HL-60 (cell line): ENCODE measurements at regions not wholly inside any gene's neighbourhood (a gene's known extent, or its start where the extent isn't known, plus 50 kb on each side); places are given as distances from the start of the nearest gene placed in this dataset.

Source experiments
- POLR2AphosphoS5 ChIP-seq: IDR thresholded peaks from 2 replicates; pipeline ENCODE4 v1.6.1; 2012; ENCODE audit warnings: low read depth
- TF ChIP-seq, protein P1 (sequence below): IDR thresholded peaks from 2 replicates; pipeline ENCODE4 v1.6.1; 2012; ENCODE audit warnings: low read depth; ENCODE audit not compliant: insufficient replicate concordance

GRCh38 chr11:59264736-59265135 is 52.0 kb upstream of the MPEG1 start:
- TF ChIP-seq, protein P1, sequence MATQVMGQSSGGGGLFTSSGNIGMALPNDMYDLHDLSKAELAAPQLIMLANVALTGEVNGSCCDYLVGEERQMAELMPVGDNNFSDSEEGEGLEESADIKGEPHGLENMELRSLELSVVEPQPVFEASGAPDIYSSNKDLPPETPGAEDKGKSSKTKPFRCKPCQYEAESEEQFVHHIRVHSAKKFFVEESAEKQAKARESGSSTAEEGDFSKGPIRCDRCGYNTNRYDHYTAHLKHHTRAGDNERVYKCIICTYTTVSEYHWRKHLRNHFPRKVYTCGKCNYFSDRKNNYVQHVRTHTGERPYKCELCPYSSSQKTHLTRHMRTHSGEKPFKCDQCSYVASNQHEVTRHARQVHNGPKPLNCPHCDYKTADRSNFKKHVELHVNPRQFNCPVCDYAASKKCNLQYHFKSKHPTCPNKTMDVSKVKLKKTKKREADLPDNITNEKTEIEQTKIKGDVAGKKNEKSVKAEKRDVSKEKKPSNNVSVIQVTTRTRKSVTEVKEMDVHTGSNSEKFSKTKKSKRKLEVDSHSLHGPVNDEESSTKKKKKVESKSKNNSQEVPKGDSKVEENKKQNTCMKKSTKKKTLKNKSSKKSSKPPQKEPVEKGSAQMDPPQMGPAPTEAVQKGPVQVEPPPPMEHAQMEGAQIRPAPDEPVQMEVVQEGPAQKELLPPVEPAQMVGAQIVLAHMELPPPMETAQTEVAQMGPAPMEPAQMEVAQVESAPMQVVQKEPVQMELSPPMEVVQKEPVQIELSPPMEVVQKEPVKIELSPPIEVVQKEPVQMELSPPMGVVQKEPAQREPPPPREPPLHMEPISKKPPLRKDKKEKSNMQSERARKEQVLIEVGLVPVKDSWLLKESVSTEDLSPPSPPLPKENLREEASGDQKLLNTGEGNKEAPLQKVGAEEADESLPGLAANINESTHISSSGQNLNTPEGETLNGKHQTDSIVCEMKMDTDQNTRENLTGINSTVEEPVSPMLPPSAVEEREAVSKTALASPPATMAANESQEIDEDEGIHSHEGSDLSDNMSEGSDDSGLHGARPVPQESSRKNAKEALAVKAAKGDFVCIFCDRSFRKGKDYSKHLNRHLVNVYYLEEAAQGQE = no peak
- no peak for TF ChIP-seq POLR2AphosphoS5
